Activated CD8-positive, alpha-beta T cell treated with anti-CD3 and anti-CD28 coated beads for 36 hours (primary cell): ENCODE measurements at regions not wholly inside any gene's neighbourhood (a gene's known extent, or its start where the extent isn't known, plus 50 kb on each side); places are given as distances from the start of the nearest gene placed in this dataset.

Experiments
- ATAC-seq: fragments of 200-7000 bp; cut with Tn5 transposase; one replicate; pipeline ENCODE4 v1.10.0; 2021; ENCODE audit warnings: mild to moderate bottlenecking, moderate library complexity
- CTCF ChIA-PET: fragments of 350-600 bp; sonication (Branson Sonifier 250); formaldehyde crosslinking; loops from one replicate; lab custom pipeline; 2021; ENCODE audit warnings: antibody characterized with exemption; lab: Charles Lee
- POLR2A ChIA-PET: fragments of 350-600 bp; sonication (Branson Sonifier 250); formaldehyde crosslinking; loops from one replicate; lab custom pipeline; 2021; ENCODE audit warnings: antibody characterized with exemption; lab: Charles Lee
- DNase-seq: peaks from one replicate; pipeline ENCODE4 v3.0.0-alpha.2; 2020
- H3K27ac Mint-ChIP-seq: one replicate; pipeline ENCODE4 v1.8.0; 2021; ENCODE audit warnings: mild to moderate bottlenecking, mixed read lengths
- H3K27me3 Mint-ChIP-seq: one replicate; pipeline ENCODE4 v1.8.0; 2021; ENCODE audit warnings: mixed read lengths
- H3K36me3 Mint-ChIP-seq: one replicate; pipeline ENCODE4 v1.8.0; 2021; ENCODE audit warnings: low read depth, mixed read lengths
- H3K4me1 Mint-ChIP-seq: one replicate; pipeline ENCODE4 v1.8.0; 2021; ENCODE audit warnings: low read depth, mixed read lengths
- H3K4me3 Mint-ChIP-seq: one replicate; pipeline ENCODE4 v1.8.0; 2021; ENCODE audit warnings: mild to moderate bottlenecking, moderate library complexity, mixed read lengths
- H3K9me3 Mint-ChIP-seq: one replicate; pipeline ENCODE4 v1.8.0; 2021; ENCODE audit warnings: mixed read lengths
- CTCF ChIP-seq: fragments of 200-600 bp; IDR thresholded peaks from one replicate; pipeline ENCODE4 v1.8.0; 2022; ENCODE audit warnings: antibody characterized with exemption, mild to moderate bottlenecking
- intact Hi-C: fragments of 100-400 bp; cut with micrococcal nuclease; formaldehyde crosslinking; loops from one replicate; pipeline ENCODE4 v1.10.0; 2022

DNA sequence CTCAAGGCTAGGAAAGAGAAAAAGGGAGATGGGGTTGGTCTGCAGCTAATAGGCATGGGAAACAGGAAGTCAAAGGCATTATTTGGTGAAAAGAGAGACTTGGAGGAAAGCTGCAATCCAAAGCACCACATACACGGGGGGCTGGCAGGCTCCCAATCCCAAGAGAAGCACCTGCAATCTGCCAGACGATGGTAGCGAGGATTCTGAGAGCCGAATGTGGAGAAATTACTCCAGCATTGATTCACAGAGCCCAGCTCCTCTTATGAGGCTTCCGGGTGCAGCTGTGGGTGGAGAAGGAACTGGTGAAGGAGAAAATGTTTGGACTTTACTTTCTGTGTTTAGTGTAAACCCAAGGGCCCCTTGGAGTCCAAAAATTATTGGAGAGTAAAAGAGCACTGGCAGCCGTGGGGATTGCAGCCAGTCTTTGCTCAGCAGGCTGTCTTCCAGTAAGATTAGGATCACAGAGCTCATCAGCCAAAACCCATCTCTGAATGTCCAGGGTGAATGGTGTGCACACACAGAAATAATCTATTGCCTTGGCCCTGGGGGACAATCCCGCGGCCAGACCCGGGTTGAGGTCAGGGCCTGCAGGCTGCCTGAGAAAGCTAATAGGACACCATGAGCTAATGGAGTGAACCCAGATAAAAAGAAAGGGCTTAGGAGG, 197.6 kb downstream of the KIT start:
- no peak overlapping the region for H3K4me3 Mint-ChIP-seq
- DNase-seq (no peak), ATAC-seq (no peak)
- TF ChIP-seq CTCF, result no peak
- no peaks in the 10 kb centered on the region for H3K9me3 Mint-ChIP-seq
- ChIA-PET POLR2A (no interaction called here), CTCF (no interaction called here)
- H3K4me1 Mint-ChIP-seq, result no peaks in the 10 kb centered on the region
- intact Hi-C loops, result no loop called here
- H3K27me3 Mint-ChIP-seq, result no peaks in the 10 kb centered on the region
- H3K36me3 Mint-ChIP-seq, result no peaks in the 10 kb centered on the region
- no peak overlapping the region for H3K27ac Mint-ChIP-seq

DNA sequence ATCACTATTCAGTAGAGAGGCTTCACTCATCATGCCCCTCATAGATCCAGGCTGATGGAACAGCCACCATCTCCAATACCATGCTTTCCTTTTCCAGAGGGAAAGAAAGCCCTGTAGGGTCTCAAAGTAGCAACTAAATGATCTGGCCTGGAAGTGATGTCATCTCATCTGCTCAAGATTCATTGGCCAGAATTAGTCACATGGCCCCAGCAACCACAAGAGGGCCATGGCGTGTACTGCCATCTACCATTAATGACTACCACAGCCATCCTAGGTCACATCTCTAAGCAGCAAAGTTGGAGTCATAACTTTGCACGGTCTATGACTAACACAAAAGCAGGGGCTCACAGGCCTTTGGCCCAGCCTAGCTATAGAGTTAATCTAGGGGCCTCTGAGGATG, 194.8 kb downstream of the KIT start:
- CTCF ChIA-PET, result no interaction called here

GRCh38 chr4:54852054-54852453, 194.3 kb downstream of the KIT start:
- H3K4me1 Mint-ChIP-seq, result no peaks in the 10 kb centered on the region
- H3K9me3 Mint-ChIP-seq, result no peaks in the 10 kb centered on the region
- intact Hi-C loops, result no loop called here
- H3K27ac Mint-ChIP-seq, result no peak overlapping the region
- CTCF ChIA-PET, result no interaction called here
- POLR2A ChIA-PET, result no interaction called here
- DNase-seq (no peak), ATAC-seq (no peak)
- TF ChIP-seq CTCF, result no peak
- no peak overlapping the region for H3K4me3 Mint-ChIP-seq
- no peaks in the 10 kb centered on the region for H3K36me3 Mint-ChIP-seq
- no peaks in the 10 kb centered on the region for H3K27me3 Mint-ChIP-seq

More for the DNA sequence above, 194.8 kb downstream of the KIT start:
- no peak for TF ChIP-seq CTCF
- peak; percentile 2 for DNase-seq
- ATAC-seq, result peak; percentile 37
- Mint-ChIP-seq H3K36me3 (no peaks in the 10 kb centered on the region), H3K27me3 (no peaks in the 10 kb centered on the region), H3K27ac (no peak overlapping the region), H3K9me3 (no peaks in the 10 kb centered on the region), H3K4me1 (no peaks in the 10 kb centered on the region), H3K4me3 (no peak overlapping the region)
- POLR2A ChIA-PET, result no interaction called here
- intact Hi-C loops, result no loop called here

GRCh38 chr4:54844911-54845310, 187.2 kb downstream of the KIT start:
- Mint-ChIP-seq H3K27ac (no peak overlapping the region), H3K4me3 (no peak overlapping the region), H3K4me1 (peaks cover 2% of the 10 kb centered on the region), H3K9me3 (no peaks in the 10 kb centered on the region), H3K27me3 (no peaks in the 10 kb centered on the region), H3K36me3 (no peaks in the 10 kb centered on the region)
- ATAC-seq (no peak), DNase-seq (no peak)
- TF ChIP-seq CTCF, result no peak
- intact Hi-C loops, result no loop called here
- ChIA-PET CTCF (no interaction called here), POLR2A (no interaction called here)

DNA sequence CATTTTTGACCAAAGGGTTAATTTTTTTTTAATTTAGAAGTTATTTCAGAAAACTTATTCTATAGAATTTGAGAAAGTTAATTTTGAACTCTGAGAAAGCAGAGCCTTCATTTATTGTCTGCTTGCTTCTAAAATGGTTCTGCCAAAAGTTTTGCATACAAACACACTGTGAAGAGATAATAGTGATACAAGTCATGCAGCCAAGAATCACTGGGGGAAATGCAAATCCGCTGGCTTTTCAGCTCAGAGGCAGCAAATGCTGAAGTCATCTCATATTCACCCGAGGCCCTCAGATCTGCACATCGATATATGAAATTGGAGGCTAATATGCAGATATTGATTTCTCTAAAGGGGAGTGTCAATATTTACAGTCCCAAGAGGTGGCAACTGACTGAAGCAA, 186.2 kb downstream of the KIT start:
- Mint-ChIP-seq H3K4me3 (no peak overlapping the region), H3K4me1 (peaks cover 2% of the 10 kb centered on the region), H3K27ac (no peak overlapping the region), H3K36me3 (no peaks in the 10 kb centered on the region), H3K27me3 (no peaks in the 10 kb centered on the region), H3K9me3 (no peaks in the 10 kb centered on the region)
- no peak for ATAC-seq
- no peak for TF ChIP-seq CTCF
- intact Hi-C loops, result no loop called here
- DNase-seq, result no peak
- CTCF ChIA-PET, result no interaction called here
- POLR2A ChIA-PET, result no interaction called here
